T1000 (cell line): ENCODE measurements at regions not wholly inside any gene's neighbourhood (a gene's known extent, or its start where the extent isn't known, plus 50 kb on each side); places are given as distances from the start of the nearest gene placed in this dataset.

Experiments used
- DNase-seq: peaks from one replicate; lab custom pipeline; 2025; ENCODE audit warnings: mixed read lengths; lab: John Stamatoyannopoulos, UW

- no peak for DNase-seq
Measured at GRCh38 chr6:3526962-3527650, 70.3 kb upstream of the SLC22A23 start.

GRCh38 chr6:3525915-3526314 is 69.1 kb upstream of the SLC22A23 start:
- no peak for DNase-seq

- no peak for DNase-seq
Measured at GRCh38 chr6:3524456-3524855, 67.6 kb upstream of the SLC22A23 start.

GRCh38 chr6:3523966-3524365 is 67.1 kb upstream of the SLC22A23 start:
- DNase-seq: no peak

GRCh38 chr6:3523271-3523670 is 66.4 kb upstream of the SLC22A23 start:
- DNase-seq: no peak

GRCh38 chr6:3522561-3523260 is 65.9 kb upstream of the SLC22A23 start:
- no peak for DNase-seq

GRCh38 chr6:3520281-3521230 is 63.7 kb upstream of the SLC22A23 start:
- DNase-seq: no peak

- DNase-seq: peak; percentile 79
Measured at GRCh38 chr6:3518356-3519190, 61.7 kb upstream of the SLC22A23 start.

- peak; percentile 50 for DNase-seq
Measured at GRCh38 chr6:3517350-3517749, 60.5 kb upstream of the SLC22A23 start.

- DNase-seq: no peak
Measured at GRCh38 chr6:3516092-3516491, 59.2 kb upstream of the SLC22A23 start.

- DNase-seq: no peak
Measured at GRCh38 chr6:3515669-3516068, 58.8 kb upstream of the SLC22A23 start.

GRCh38 chr6:3513416-3513815 is 56.6 kb upstream of the SLC22A23 start:
- DNase-seq: no peak

GRCh38 chr6:3512832-3513231 is 56.0 kb upstream of the SLC22A23 start:
- no peak for DNase-seq

GRCh38 chr6:3510617-3511016 is 53.8 kb upstream of the SLC22A23 start:
- no peak for DNase-seq

- no peak for DNase-seq
Measured at GRCh38 chr6:3510178-3510577, 53.3 kb upstream of the SLC22A23 start.

GRCh38 chr6:3509336-3509735 is 52.5 kb upstream of the SLC22A23 start:
- no peak for DNase-seq

GRCh38 chr6:3506751-3507383 is 50.0 kb upstream of the SLC22A23 start:
- no peak for DNase-seq
